AG09309 (cell line): ENCODE measurements at regions not wholly inside any gene's neighbourhood (a gene's known extent, or its start where the extent isn't known, plus 50 kb on each side); places are given as distances from the start of the nearest gene placed in this dataset.

Source experiments
- DNase-seq: peaks from one replicate; pipeline ENCODE4 v3.0.0-alpha.2; 2010; ENCODE audit warnings: low read depth
- H3K4me3 ChIP-seq: 2 replicates; pipeline ENCODE4 v1.5.1; 2011; ENCODE audit warnings: mild to moderate bottlenecking, low read depth, low read length, moderate library complexity; ENCODE audit not compliant: control insufficient read depth
- CTCF ChIP-seq: IDR thresholded peaks from 2 replicates; pipeline ENCODE4 v1.5.1; 2011; ENCODE audit warnings: mild to moderate bottlenecking, low read depth, low read length, inconsistent platforms; ENCODE audit not compliant: insufficient read depth, control insufficient read depth; ENCODE audit errors: missing control alignments

GRCh38 chr7:22651534-22652243 is 75.3 kb upstream of the IL6 start:
- no peak for DNase-seq
- H3K4me3 ChIP-seq, result no peak overlapping the region
- no peak for TF ChIP-seq CTCF

- H3K4me3 ChIP-seq, result no peak overlapping the region
- no peak for TF ChIP-seq CTCF
- DNase-seq, result no peak
Observed at GRCh38 chr7:22651036-22651435, 76.0 kb upstream of the IL6 start.

GRCh38 chr7:22649686-22650085 is 77.3 kb upstream of the IL6 start:
- no peak for DNase-seq
- H3K4me3 ChIP-seq, result no peak overlapping the region
- TF ChIP-seq CTCF, result no peak

GRCh38 chr7:22647451-22648257 is 79.3 kb upstream of the IL6 start:
- no peak overlapping the region for H3K4me3 ChIP-seq
- DNase-seq, result peak; percentile 92
- no peak for TF ChIP-seq CTCF

DNA sequence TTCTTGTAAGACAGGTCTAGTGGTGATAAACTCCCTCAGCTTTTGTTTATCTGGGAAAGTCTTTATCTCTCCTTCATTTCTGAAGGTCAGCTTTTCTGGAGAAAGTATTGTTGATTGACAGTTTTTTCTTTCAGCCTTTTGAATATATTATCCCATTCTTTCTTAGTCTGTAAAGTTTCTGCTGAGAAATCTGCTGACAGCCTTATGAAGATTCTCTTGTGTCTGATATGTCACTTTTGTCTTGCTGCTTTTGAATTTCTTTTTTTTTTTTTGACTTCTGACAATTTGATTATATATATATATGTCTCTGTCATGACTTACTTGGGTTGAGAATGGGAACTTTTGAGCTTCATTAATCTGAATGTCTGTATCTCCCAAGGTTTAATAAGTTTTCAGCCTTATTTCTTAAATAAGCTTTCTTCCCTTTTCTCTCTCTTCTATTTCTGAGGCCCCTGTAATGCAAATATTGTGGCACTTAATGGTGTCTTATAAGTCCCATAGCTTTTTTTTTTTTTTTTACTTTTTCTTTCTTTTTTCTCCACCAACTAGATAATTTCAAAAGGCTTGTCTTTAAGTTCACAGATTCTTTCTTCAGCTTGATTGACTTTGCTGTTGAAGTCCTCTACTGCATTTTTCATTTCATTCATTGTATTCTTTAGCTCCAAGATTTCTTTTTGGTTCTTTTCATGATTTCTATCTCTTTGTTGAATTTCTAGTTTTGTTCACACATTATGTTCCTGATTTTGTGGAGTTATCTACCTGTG is 81.4 kb upstream of the IL6 start:
- no peak for TF ChIP-seq CTCF

DNA sequence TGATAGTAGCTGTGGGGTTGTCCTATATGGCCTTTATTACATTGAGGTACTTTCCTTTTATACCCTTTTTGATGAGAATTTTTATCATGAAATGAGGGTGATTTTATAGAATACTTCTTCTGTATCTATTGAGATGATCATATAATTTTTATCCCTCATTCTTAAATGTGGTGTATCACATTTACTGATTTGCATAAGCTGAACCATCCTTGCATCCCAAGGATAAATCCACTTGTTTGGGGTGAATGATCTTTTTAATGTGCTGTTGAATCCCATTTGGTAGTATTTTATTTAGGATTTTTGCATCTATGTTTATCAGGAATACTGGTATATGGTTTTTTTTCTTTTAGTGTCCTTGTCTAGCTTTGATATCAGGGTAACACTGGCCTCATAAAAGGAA is 84.5 kb upstream of the IL6 start:
- DNase-seq, result no peak
- no peak for TF ChIP-seq CTCF
- H3K4me3 ChIP-seq, result no peak overlapping the region

More for the DNA sequence above, 81.4 kb upstream of the IL6 start:
- no peak overlapping the region for H3K4me3 ChIP-seq
- DNase-seq, result no peak
